ENCODE measurements at regions not wholly inside any gene's neighbourhood (a gene's known extent, or its start where the extent isn't known, plus 50 kb on each side); places are given as distances from the start of the nearest gene placed in this dataset.

DNA sequence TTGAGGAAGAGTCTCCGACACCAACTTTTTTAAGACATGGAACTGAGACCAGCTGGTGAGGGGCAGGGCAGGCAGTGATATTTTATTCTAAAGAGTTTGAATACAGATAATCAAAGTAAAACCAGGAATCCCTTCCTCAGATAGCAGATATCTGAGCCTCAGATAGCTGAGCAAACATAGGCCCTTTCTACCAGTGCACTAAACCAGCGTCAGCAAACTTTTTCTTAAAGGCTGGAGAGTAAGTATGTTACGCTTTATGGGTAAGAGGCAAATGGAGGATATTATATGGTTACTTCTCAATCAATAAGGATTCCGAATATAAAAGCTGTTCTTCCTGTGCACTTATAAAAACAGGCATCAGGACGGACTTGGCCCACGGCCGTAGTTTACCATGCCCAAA lies 73.9 kb downstream of the WNT5A start:
- Histone ChIP-seq H3K27me3 (no peaks in the 10 kb centered on the region), H3K4me1 (no peaks in the 10 kb centered on the region), H3K4me3 (ENCODE audit: low read depth, low read length) (no peak overlapping the region), H3K9me3 (no peaks in the 10 kb centered on the region), H3K36me3 (no peaks in the 10 kb centered on the region)
- no peak for DNase-seq
- TF ChIP-seq, protein P1, sequence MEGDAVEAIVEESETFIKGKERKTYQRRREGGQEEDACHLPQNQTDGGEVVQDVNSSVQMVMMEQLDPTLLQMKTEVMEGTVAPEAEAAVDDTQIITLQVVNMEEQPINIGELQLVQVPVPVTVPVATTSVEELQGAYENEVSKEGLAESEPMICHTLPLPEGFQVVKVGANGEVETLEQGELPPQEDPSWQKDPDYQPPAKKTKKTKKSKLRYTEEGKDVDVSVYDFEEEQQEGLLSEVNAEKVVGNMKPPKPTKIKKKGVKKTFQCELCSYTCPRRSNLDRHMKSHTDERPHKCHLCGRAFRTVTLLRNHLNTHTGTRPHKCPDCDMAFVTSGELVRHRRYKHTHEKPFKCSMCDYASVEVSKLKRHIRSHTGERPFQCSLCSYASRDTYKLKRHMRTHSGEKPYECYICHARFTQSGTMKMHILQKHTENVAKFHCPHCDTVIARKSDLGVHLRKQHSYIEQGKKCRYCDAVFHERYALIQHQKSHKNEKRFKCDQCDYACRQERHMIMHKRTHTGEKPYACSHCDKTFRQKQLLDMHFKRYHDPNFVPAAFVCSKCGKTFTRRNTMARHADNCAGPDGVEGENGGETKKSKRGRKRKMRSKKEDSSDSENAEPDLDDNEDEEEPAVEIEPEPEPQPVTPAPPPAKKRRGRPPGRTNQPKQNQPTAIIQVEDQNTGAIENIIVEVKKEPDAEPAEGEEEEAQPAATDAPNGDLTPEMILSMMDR (IDR thresholded peaks at IDR 0.05; ENCODE audit: low read depth, low read length), result no peak

- TF ChIP-seq, protein P1 (IDR thresholded peaks at IDR 0.05; ENCODE audit: low read depth, low read length), result no peak
- no peaks in the 10 kb centered on the region for H3K9me3 ChIP-seq
These were observed 74.6 kb downstream of the WNT5A start for GRCh38 chr3:55412545-55412944.

DNA sequence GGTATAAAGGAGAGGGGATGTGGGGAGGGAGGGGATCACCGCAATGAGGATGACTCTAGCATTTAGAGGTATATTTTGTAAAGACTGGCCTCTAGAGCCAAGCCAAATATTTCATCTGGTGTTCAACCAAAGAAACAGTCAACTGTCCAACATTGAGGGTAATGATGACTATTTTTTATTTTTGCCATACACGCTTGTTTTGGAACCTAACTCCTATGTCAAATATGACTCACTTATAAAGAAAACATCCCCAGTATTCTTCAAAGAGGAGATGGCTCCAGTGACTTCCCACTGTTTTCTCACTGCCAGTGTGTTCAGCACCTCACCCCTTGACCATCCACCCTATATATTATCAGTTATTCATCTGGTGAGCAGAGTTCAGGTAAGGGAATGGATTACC lies 77.3 kb downstream of the WNT5A start:
- TF ChIP-seq, protein P1 (IDR thresholded peaks at IDR 0.05; ENCODE audit: low read depth, low read length), result no peak
- Histone ChIP-seq H3K36me3 (no peaks in the 10 kb centered on the region), H3K4me3 (ENCODE audit: low read depth, low read length) (no peak overlapping the region), H3K4me1 (no peaks in the 10 kb centered on the region), H3K27me3 (no peaks in the 10 kb centered on the region), H3K9me3 (no peaks in the 10 kb centered on the region)
- no peak for DNase-seq

More at GRCh38 chr3:55412545-55412944, 74.6 kb downstream of the WNT5A start:
- no peaks in the 10 kb centered on the region for H3K4me1 ChIP-seq
- no peak overlapping the region for H3K4me3 ChIP-seq (ENCODE audit: low read depth, low read length)
- no peaks in the 10 kb centered on the region for H3K36me3 ChIP-seq
- DNase-seq, result no peak
- H3K27me3 ChIP-seq, result no peaks in the 10 kb centered on the region

DNA sequence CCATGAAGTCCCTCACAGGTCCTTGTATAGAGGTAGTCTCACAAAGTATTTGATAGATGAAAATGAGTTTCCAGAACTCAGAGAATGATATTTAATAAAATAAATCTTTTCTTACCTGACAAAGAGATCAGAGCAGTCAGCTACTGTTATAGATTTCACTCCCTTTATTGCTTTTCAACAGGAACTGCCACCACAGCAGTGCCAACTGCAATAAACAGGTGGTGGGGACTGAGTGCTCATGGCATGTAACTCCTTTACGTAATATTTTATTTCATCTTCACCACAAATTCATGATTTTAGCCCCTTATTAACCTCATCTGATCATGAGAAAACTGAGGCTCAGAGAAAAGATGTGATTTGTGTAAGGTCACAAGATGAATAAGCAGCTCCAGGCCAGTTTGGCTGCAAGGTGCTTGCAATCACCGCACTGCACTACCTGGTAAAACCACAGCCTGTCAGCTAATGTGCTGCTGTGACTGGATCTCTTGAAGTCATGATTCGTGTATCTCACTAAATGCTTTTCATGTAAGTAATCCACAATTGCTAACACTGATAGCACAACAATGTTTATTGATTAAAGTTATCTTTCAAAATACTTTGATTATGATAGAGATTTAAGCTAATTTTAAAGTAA lies 78.8 kb downstream of the WNT5A start:
- no peak for DNase-seq

GRCh38 chr3:55407426-55407820 lies 79.7 kb downstream of the WNT5A start:
- no peaks in the 10 kb centered on the region for H3K4me1 ChIP-seq
- DNase-seq, result no peak
- no peak overlapping the region for H3K4me3 ChIP-seq (ENCODE audit: low read depth, low read length)
- no peaks in the 10 kb centered on the region for H3K9me3 ChIP-seq
- H3K36me3 ChIP-seq, result no peaks in the 10 kb centered on the region
- TF ChIP-seq, protein P1 (IDR thresholded peaks at IDR 0.05; ENCODE audit: low read depth, low read length), result no peak
- H3K27me3 ChIP-seq, result no peaks in the 10 kb centered on the region

More for the DNA sequence above, 78.8 kb downstream of the WNT5A start:
- TF ChIP-seq, protein P1 (IDR thresholded peaks at IDR 0.05; ENCODE audit: low read depth, low read length), result no peak
- Histone ChIP-seq H3K4me1 (no peaks in the 10 kb centered on the region), H3K4me3 (ENCODE audit: low read depth, low read length) (no peak overlapping the region), H3K36me3 (no peaks in the 10 kb centered on the region), H3K27me3 (no peaks in the 10 kb centered on the region), H3K9me3 (no peaks in the 10 kb centered on the region)

GRCh38 chr3:55406696-55407425 lies 80.2 kb downstream of the WNT5A start:
- Histone ChIP-seq H3K9me3 (no peaks in the 10 kb centered on the region), H3K36me3 (no peaks in the 10 kb centered on the region), H3K27me3 (no peaks in the 10 kb centered on the region), H3K4me1 (no peaks in the 10 kb centered on the region), H3K4me3 (ENCODE audit: low read depth, low read length) (no peak overlapping the region)
- TF ChIP-seq, protein P1 (IDR thresholded peaks at IDR 0.05; ENCODE audit: low read depth, low read length), result no peak
- no peak for DNase-seq
